Activated CD4-positive, alpha-beta T cell treated with anti-CD3 and anti-CD28 coated beads, Interleukin-2, amount 50 U/mL, for 24 hours (primary cell): ENCODE measurements at regions not wholly inside any gene's neighbourhood (a gene's known extent, or its start where the extent isn't known, plus 50 kb on each side); places are given as distances from the start of the nearest gene placed in this dataset.
"Not testable (repeated sequence)": the region's sequence is repeated elsewhere in the genome, so short reads cannot be mapped to it uniquely, and the experiment has no call there.

Source experiments
- DNase-seq, 2 donors: peaks; one replicate each; pipeline ENCODE4 v3.0.0-alpha.2; 2020; ENCODE audit warnings: low read depth in 1 of 2, low spot score in 1 of 2

- no peak for DNase-seq
These were observed 128.4 kb upstream of the TMEM164 start for GRCh38 chrX:109874548-109874947.

- no peak for DNase-seq
These were observed 127.1 kb upstream of the TMEM164 start for GRCh38 chrX:109875831-109876230.

- DNase-seq = no peak
These were observed 124.7 kb upstream of the TMEM164 start for GRCh38 chrX:109878236-109878635.

- DNase-seq = no peak
These were observed 122.9 kb upstream of the TMEM164 start for GRCh38 chrX:109879991-109880390.

- DNase-seq = no peak
These were observed 122.3 kb upstream of the TMEM164 start for GRCh38 chrX:109880629-109881028.

- no peak for DNase-seq
These were observed 116.7 kb upstream of the TMEM164 start for GRCh38 chrX:109886122-109886761.

GRCh38 chrX:109889289-109890006 lies 113.5 kb upstream of the TMEM164 start:
- DNase-seq = no peak

- no peak for DNase-seq
These were observed 112.6 kb upstream of the TMEM164 start for GRCh38 chrX:109890300-109890699.

GRCh38 chrX:109890910-109891502 lies 111.9 kb upstream of the TMEM164 start:
- DNase-seq = peak in 1 of 2 donors; percentile 10

- DNase-seq = not testable (repeated sequence)
These were observed 106.9 kb upstream of the TMEM164 start for GRCh38 chrX:109896024-109896423.

- no peak for DNase-seq
These were observed 100.2 kb upstream of the TMEM164 start for GRCh38 chrX:109902665-109903064.

- DNase-seq = no peak
These were observed 91.9 kb upstream of the TMEM164 start for GRCh38 chrX:109911046-109911445.

- DNase-seq = not testable (repeated sequence)
These were observed 89.9 kb upstream of the TMEM164 start for GRCh38 chrX:109912993-109913392.

GRCh38 chrX:109914114-109914849 lies 88.6 kb upstream of the TMEM164 start:
- DNase-seq = no peak

GRCh38 chrX:109918753-109919152 lies 84.2 kb upstream of the TMEM164 start:
- DNase-seq = no peak

- no peak for DNase-seq
These were observed 82.6 kb upstream of the TMEM164 start for GRCh38 chrX:109920325-109920724.

GRCh38 chrX:109920868-109921267 lies 82.0 kb upstream of the TMEM164 start:
- no peak for DNase-seq

GRCh38 chrX:109922190-109922589 lies 80.7 kb upstream of the TMEM164 start:
- no peak for DNase-seq

- not testable (repeated sequence) for DNase-seq
These were observed 77.9 kb upstream of the TMEM164 start for GRCh38 chrX:109925003-109925402.

GRCh38 chrX:109925656-109926055 lies 77.3 kb upstream of the TMEM164 start:
- no peak for DNase-seq

- no peak for DNase-seq
These were observed 76.8 kb upstream of the TMEM164 start for GRCh38 chrX:109926118-109926517.
